ENCODE measurements at regions not wholly inside any gene's neighbourhood (a gene's known extent, or its start where the extent isn't known, plus 50 kb on each side); places are given as distances from the start of the nearest gene placed in this dataset.

DNA sequence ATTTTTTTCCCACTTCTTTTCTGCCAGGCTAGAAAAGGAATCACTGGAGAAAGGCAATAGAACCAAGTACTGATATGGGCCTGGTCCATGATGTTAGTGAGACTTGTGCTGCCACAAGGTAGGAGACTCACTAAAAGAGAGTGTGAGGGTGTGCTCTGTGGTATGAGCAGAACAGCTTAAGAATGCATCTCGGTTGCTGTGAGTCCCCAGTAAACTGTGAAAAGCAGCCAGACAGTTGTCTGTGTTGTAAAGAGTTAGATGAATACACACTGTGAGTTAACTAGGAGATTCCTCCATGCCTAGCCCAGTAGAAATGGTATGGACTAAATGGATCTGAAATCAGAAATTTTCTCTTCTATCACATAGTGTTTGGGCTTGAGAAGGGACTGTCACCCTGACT is 1177.3 kb upstream of the MIR17HG start:
- no peaks in the 10 kb centered on the region for H3K27me3 ChIP-seq (ENCODE audit: control insufficient read depth, low read length)
- H3K4me3 ChIP-seq (ENCODE audit: low read length) = no peak overlapping the region
- no peaks in the 10 kb centered on the region for H3K36me3 ChIP-seq (ENCODE audit: control insufficient read depth, low read length)
- no peak overlapping the region for H3K4me2 ChIP-seq (ENCODE audit: low read length)
- H3F3A ChIP-seq (ENCODE audit: control insufficient read depth, insufficient read depth) = no peaks in the 10 kb centered on the region
- no peak overlapping the region for H3K27ac ChIP-seq (ENCODE audit: low read depth, low read length)
- H4K20me1 ChIP-seq (ENCODE audit: control insufficient read depth, insufficient read depth, low read depth, low read length) = no peaks in the 10 kb centered on the region
- no peaks in the 10 kb centered on the region for H3K4me1 ChIP-seq (ENCODE audit: control insufficient read depth, low read length)
- no peaks in the 10 kb centered on the region for H3K79me2 ChIP-seq (ENCODE audit: control insufficient read depth, low read length)
- no peak for TF ChIP-seq EZH2phosphoT487 (IDR thresholded peaks at IDR 0.05; ENCODE audit: borderline replicate concordance, low read length)
- TF ChIP-seq, protein P1, sequence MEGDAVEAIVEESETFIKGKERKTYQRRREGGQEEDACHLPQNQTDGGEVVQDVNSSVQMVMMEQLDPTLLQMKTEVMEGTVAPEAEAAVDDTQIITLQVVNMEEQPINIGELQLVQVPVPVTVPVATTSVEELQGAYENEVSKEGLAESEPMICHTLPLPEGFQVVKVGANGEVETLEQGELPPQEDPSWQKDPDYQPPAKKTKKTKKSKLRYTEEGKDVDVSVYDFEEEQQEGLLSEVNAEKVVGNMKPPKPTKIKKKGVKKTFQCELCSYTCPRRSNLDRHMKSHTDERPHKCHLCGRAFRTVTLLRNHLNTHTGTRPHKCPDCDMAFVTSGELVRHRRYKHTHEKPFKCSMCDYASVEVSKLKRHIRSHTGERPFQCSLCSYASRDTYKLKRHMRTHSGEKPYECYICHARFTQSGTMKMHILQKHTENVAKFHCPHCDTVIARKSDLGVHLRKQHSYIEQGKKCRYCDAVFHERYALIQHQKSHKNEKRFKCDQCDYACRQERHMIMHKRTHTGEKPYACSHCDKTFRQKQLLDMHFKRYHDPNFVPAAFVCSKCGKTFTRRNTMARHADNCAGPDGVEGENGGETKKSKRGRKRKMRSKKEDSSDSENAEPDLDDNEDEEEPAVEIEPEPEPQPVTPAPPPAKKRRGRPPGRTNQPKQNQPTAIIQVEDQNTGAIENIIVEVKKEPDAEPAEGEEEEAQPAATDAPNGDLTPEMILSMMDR (IDR thresholded peaks at IDR 0.05; ENCODE audit: low read depth, low read length, poor library complexity, severe bottlenecking) = no peak
- no peaks in the 10 kb centered on the region for H3K9me3 ChIP-seq (ENCODE audit: control insufficient read depth, insufficient read depth, low read length)
- no peaks in the 10 kb centered on the region for H3K9me2 ChIP-seq (replicated peaks; ENCODE audit: control insufficient read depth, low read length)

DNA sequence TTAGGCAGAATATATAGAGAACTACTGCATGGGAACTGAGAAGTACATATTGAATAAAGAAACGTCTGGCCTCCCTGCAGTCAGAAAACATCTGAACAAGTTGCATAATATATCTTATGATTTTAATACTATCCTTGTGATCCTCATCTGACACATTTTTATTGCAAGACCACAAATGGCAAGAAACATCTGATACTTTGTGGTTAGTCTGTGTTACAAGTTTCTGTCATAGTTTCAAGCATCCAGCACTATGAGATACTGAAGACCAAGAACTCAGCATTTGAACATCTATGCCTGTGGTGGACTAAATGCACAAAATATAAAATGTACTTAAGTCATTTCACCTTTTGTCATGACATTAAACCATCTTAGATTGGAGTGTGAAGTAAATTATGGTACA is 1175.8 kb upstream of the MIR17HG start:
- H3K27me3 ChIP-seq (ENCODE audit: control insufficient read depth, low read length) = no peaks in the 10 kb centered on the region
- H3K4me2 ChIP-seq (ENCODE audit: low read length) = no peak overlapping the region
- H4K20me1 ChIP-seq (ENCODE audit: control insufficient read depth, insufficient read depth, low read depth, low read length) = no peaks in the 10 kb centered on the region
- no peaks in the 10 kb centered on the region for H3K79me2 ChIP-seq (ENCODE audit: control insufficient read depth, low read length)
- no peaks in the 10 kb centered on the region for H3K36me3 ChIP-seq (ENCODE audit: control insufficient read depth, low read length)
- H3K9me2 ChIP-seq (replicated peaks; ENCODE audit: control insufficient read depth, low read length) = no peaks in the 10 kb centered on the region
- H3K4me1 ChIP-seq (ENCODE audit: control insufficient read depth, low read length) = no peaks in the 10 kb centered on the region
- H3K27ac ChIP-seq (ENCODE audit: low read depth, low read length) = no peak overlapping the region
- H3K9me3 ChIP-seq (ENCODE audit: control insufficient read depth, insufficient read depth, low read length) = no peaks in the 10 kb centered on the region
- no peak overlapping the region for H3K4me3 ChIP-seq (ENCODE audit: low read length)
- TF ChIP-seq, protein P1 (IDR thresholded peaks at IDR 0.05; ENCODE audit: low read depth, low read length, poor library complexity, severe bottlenecking) = no peak
- TF ChIP-seq EZH2phosphoT487 (IDR thresholded peaks at IDR 0.05; ENCODE audit: borderline replicate concordance, low read length) = no peak
- no peaks in the 10 kb centered on the region for H3F3A ChIP-seq (ENCODE audit: control insufficient read depth, insufficient read depth)

- Histone ChIP-seq H3K4me3 (ENCODE audit: low read length) (no peak overlapping the region), H3K36me3 (ENCODE audit: control insufficient read depth, low read length) (no peaks in the 10 kb centered on the region), H3K79me2 (ENCODE audit: control insufficient read depth, low read length) (no peaks in the 10 kb centered on the region), H3K4me1 (ENCODE audit: control insufficient read depth, low read length) (no peaks in the 10 kb centered on the region), H3K9me2 (replicated peaks; ENCODE audit: control insufficient read depth, low read length) (no peaks in the 10 kb centered on the region), H3K4me2 (ENCODE audit: low read length) (no peak overlapping the region), H3K27me3 (ENCODE audit: control insufficient read depth, low read length) (no peaks in the 10 kb centered on the region), H4K20me1 (ENCODE audit: control insufficient read depth, insufficient read depth, low read depth, low read length) (no peaks in the 10 kb centered on the region), H3K27ac (ENCODE audit: low read depth, low read length) (no peak overlapping the region), H3K9me3 (ENCODE audit: control insufficient read depth, insufficient read depth, low read length) (peaks cover 3% of the 10 kb centered on the region; the same call in 1 of the 2 replicates), H3F3A (ENCODE audit: control insufficient read depth, insufficient read depth) (no peaks in the 10 kb centered on the region)
- no peak for TF ChIP-seq EZH2phosphoT487 (IDR thresholded peaks at IDR 0.05; ENCODE audit: borderline replicate concordance, low read length)
- TF ChIP-seq, protein P1 (IDR thresholded peaks at IDR 0.05; ENCODE audit: low read depth, low read length, poor library complexity, severe bottlenecking) = no peak
Measured at GRCh38 chr13:90177512-90177911, 1170.0 kb upstream of the MIR17HG start.

- no peaks in the 10 kb centered on the region for H3F3A ChIP-seq (ENCODE audit: control insufficient read depth, insufficient read depth)
- no peak overlapping the region for H3K4me2 ChIP-seq (ENCODE audit: low read length)
- H3K4me1 ChIP-seq (ENCODE audit: control insufficient read depth, low read length) = no peaks in the 10 kb centered on the region
- no peaks in the 10 kb centered on the region for H4K20me1 ChIP-seq (ENCODE audit: control insufficient read depth, insufficient read depth, low read depth, low read length)
- TF ChIP-seq, protein P1 (IDR thresholded peaks at IDR 0.05; ENCODE audit: low read depth, low read length, poor library complexity, severe bottlenecking) = no peak
- no peak for TF ChIP-seq EZH2phosphoT487 (IDR thresholded peaks at IDR 0.05; ENCODE audit: borderline replicate concordance, low read length)
- no peaks in the 10 kb centered on the region for H3K79me2 ChIP-seq (ENCODE audit: control insufficient read depth, low read length)
- no peaks in the 10 kb centered on the region for H3K27me3 ChIP-seq (ENCODE audit: control insufficient read depth, low read length)
- no peaks in the 10 kb centered on the region for H3K36me3 ChIP-seq (ENCODE audit: control insufficient read depth, low read length)
- H3K27ac ChIP-seq (ENCODE audit: low read depth, low read length) = no peak overlapping the region
- peaks cover 3% of the 10 kb centered on the region; the same call in 1 of the 2 replicates for H3K9me3 ChIP-seq (ENCODE audit: control insufficient read depth, insufficient read depth, low read length)
- H3K4me3 ChIP-seq (ENCODE audit: low read length) = no peak overlapping the region
- no peaks in the 10 kb centered on the region for H3K9me2 ChIP-seq (replicated peaks; ENCODE audit: control insufficient read depth, low read length)
Measured at GRCh38 chr13:90184355-90184754, 1163.1 kb upstream of the MIR17HG start.
